ENCODE measurements at regions not wholly inside any gene's neighbourhood (a gene's known extent, or its start where the extent isn't known, plus 50 kb on each side); places are given as distances from the start of the nearest gene placed in this dataset.

DNA sequence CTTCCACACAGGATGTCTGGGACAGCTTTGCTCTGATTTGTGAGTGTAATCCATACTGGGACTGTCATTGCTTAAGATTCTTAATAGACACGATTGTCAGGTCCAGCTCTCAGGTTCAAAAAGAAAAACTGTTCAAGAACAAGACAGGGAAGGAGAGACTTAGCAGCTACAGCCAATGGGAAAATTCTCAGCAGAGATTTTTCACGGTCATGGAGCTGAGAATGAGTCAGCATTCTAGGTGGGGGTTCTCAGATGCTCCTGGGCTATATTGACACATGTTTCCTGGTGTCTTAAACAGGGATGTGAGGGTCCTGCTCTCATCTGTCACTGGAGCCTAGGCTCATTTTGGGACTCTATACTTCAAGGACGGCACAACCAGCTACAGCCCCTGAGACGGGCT is 318.3 kb downstream of the RRAGC start:
- DNase-seq (ENCODE audit: low read depth), result peak; percentile 23
- TF ChIP-seq, protein P1, sequence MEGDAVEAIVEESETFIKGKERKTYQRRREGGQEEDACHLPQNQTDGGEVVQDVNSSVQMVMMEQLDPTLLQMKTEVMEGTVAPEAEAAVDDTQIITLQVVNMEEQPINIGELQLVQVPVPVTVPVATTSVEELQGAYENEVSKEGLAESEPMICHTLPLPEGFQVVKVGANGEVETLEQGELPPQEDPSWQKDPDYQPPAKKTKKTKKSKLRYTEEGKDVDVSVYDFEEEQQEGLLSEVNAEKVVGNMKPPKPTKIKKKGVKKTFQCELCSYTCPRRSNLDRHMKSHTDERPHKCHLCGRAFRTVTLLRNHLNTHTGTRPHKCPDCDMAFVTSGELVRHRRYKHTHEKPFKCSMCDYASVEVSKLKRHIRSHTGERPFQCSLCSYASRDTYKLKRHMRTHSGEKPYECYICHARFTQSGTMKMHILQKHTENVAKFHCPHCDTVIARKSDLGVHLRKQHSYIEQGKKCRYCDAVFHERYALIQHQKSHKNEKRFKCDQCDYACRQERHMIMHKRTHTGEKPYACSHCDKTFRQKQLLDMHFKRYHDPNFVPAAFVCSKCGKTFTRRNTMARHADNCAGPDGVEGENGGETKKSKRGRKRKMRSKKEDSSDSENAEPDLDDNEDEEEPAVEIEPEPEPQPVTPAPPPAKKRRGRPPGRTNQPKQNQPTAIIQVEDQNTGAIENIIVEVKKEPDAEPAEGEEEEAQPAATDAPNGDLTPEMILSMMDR (conservative IDR thresholded peaks at IDR 0.05; ENCODE audit: low read depth, low read length), result no peak
- no peak overlapping the region for H3K4me3 ChIP-seq (ENCODE audit: low read depth, low read length)

DNA sequence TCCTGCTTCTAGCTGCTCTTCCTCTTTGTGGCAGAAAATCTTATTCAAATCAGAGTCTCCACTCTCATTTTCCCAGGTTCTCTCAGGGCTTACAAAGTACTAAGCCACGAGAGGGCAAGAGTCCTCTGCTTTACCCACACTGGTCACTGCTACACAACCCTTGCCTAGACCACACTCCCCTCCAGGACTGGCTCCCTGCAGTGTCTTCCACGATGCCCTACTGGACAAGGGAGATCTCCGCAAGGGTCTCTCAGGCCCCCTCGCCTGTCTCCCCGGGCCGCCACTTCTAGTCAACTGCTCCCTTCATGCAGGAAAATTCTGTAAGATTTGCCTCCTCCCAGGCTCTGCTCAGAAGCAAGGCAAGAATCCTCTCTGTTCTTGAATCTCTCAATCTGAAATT is 319.6 kb downstream of the RRAGC start:
- no peak overlapping the region for H3K4me3 ChIP-seq (ENCODE audit: low read depth, low read length)
- DNase-seq (ENCODE audit: low read depth), result no peak
- TF ChIP-seq, protein P1 (conservative IDR thresholded peaks at IDR 0.05; ENCODE audit: low read depth, low read length), result no peak

DNA sequence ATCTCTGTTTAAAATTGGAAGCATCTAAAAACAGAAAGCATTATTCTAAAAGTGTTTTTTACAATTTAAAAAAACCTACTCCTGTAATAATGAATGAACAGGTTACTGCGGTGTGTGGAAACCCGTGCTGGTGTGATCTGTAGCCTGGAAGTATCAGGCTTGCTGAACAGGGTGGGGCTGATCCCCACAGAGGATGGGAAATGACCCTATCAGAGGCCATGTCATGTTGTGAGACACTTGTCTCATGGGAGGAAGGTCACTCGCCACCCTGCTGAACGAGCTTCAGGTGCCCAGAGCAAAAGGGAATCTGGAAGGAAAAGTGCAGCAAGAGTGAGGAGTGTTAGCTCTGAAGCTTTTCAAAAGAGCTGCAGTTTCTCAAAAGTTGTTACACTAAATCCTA is 320.7 kb downstream of the RRAGC start:
- TF ChIP-seq, protein P1 (conservative IDR thresholded peaks at IDR 0.05; ENCODE audit: low read depth, low read length), result no peak
- no peak for DNase-seq (ENCODE audit: low read depth)

DNA sequence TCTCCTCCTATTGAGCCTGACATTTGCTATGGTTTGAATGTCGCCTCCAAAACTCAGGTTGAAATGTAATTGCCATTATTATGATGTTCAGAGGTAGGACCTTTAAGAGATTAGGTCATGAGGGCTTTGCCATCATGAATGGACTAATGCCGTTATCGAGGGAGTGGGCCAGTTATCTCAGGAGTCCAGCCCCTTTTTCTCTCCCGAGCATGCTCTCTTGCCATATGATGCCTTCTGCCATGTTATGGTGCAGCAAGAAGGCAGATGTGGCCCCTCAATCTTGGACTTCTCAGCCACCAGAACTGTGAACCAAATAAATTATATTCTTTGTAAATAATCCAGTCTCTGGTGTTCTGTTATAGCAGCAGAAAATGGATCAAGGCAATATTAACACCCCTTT is 323.5 kb downstream of the RRAGC start:
- no peak overlapping the region for H3K4me3 ChIP-seq (ENCODE audit: low read depth, low read length)
- no peak for DNase-seq (ENCODE audit: low read depth)
- TF ChIP-seq, protein P1 (conservative IDR thresholded peaks at IDR 0.05; ENCODE audit: low read depth, low read length), result no peak

More for the DNA sequence above, 320.7 kb downstream of the RRAGC start:
- no peak overlapping the region for H3K4me3 ChIP-seq (ENCODE audit: low read depth, low read length)

DNA sequence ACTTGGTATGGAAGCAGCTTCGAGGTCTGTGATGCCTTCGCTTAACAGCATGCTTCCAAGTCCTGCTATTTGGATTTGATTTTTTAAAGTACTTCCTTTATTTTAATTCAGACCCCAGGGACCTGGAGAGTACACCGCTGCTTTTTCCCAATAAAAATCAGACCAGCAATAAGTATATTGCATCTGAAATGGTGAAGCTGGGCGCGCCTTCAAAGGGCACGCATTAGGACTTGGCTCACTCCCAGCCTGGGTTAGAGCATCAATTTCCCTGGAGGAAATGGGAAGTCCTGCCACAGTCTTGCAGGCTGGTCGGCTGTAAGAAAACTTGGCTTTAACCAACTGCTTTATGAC is 325.1 kb downstream of the RRAGC start:
- TF ChIP-seq, protein P1 (conservative IDR thresholded peaks at IDR 0.05; ENCODE audit: low read depth, low read length), result no peak
- no peak overlapping the region for H3K4me3 ChIP-seq (ENCODE audit: low read depth, low read length)
- no peak for DNase-seq (ENCODE audit: low read depth)

DNA sequence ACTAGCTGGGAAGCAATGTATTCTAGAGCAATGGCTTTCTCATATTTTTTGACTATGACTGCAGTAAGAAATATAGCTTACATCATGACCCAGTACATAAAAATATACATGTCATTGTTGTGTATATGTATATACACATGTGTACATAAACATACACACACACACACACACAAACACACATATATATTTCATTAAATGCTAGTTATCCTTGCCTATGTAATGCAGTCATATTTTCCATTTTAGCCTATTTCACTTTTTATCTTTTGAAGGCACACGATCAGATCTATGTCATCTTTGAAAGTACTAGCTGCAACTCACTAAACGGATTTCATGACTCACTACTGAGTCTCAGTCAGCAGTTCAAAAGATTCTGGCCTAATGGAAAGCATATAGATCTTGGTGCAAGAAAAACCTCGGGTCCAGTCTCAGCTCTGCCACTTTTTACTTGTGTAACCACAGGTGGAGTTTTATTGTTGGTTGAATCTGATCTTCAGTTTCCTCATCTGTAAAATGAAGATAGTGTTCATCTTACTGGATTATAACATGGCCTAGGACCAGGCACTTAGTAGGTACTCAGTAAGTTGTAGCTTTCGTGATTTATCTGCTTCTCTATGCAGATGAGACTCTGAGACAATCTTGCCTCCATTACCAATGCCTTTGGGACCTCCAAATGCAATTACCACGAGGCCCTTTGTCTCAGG is 325.6 kb downstream of the RRAGC start:
- no peak overlapping the region for H3K4me3 ChIP-seq (ENCODE audit: low read depth, low read length)
- DNase-seq (ENCODE audit: low read depth), result no peak
- TF ChIP-seq, protein P1 (conservative IDR thresholded peaks at IDR 0.05; ENCODE audit: low read depth, low read length), result no peak

DNA sequence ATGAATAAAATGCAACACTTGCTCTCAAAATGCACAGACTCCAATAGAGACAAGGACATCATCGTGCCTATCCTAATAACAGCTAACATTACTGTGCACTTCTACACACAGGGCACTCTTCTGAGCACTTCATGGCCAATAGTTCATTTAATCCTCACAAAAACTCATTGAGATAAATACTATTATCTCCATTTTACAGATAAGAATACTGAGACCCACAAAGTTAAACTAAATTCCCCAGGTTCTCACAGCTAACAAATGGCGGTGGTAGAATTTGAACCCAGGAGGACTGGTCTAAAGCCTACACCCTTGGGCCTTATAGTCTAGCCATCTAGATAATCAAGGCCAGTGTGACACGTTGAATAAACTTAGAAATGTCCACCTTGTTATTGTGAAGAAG is 328.6 kb downstream of the RRAGC start:
- TF ChIP-seq, protein P1 (conservative IDR thresholded peaks at IDR 0.05; ENCODE audit: low read depth, low read length), result no peak

More for the DNA sequence above, 328.6 kb downstream of the RRAGC start:
- DNase-seq (ENCODE audit: low read depth), result no peak
- no peak overlapping the region for H3K4me3 ChIP-seq (ENCODE audit: low read depth, low read length)
